HepG2 (cell line): ENCODE measurements at regions not wholly inside any gene's neighbourhood (a gene's known extent, or its start where the extent isn't known, plus 50 kb on each side); places are given as distances from the start of the nearest gene placed in this dataset.
A peak's percentile ranks its signal among the peaks of the same experiment; 100 is the strongest.

ENCODE experiments used
- ATF5 ChIP-seq: sonication (generic); formaldehyde crosslinking; IDR thresholded peaks from 2 replicates; pipeline ENCODE4 v1.4.0; 2020; ENCODE audit warnings: mild to moderate bottlenecking, low read depth, missing genetic modification reagents
- FOXO4 ChIP-seq: sonication (generic); formaldehyde crosslinking; conservative IDR thresholded peaks from 2 replicates; pipeline ENCODE4 v1.8.1; 2023; ENCODE audit warnings: missing genetic modification reagents
- HDAC2 ChIP-seq: sonication (generic); formaldehyde crosslinking; IDR thresholded peaks from 2 replicates; pipeline ENCODE4 v1.4.0; 2020; ENCODE audit warnings: missing genetic modification reagents
- IKZF1 ChIP-seq: fragments of 450-650 bp; IDR thresholded peaks from 2 replicates; pipeline ENCODE4 v1.7.1; 2016
- MED8 ChIP-seq: sonication (generic); formaldehyde crosslinking; IDR thresholded peaks from 2 replicates; pipeline ENCODE4 v1.8.1; 2023; ENCODE audit warnings: mild to moderate bottlenecking, missing genetic modification reagents; ENCODE audit not compliant: insufficient replicate concordance
- MXD1 ChIP-seq: sonication (generic); formaldehyde crosslinking; IDR thresholded peaks from 2 replicates; pipeline ENCODE4 v1.4.0; 2020; ENCODE audit warnings: mild to moderate bottlenecking, missing genetic modification reagents
- MXD4 ChIP-seq: IDR thresholded peaks from 2 replicates; pipeline ENCODE4 v1.6.1; 2016; ENCODE audit warnings: mild to moderate bottlenecking, missing biosample characterization, missing genetic modification reagents
- NFKBIZ ChIP-seq: IDR thresholded peaks from 2 replicates; pipeline ENCODE4 v1.6.1; 2018; ENCODE audit warnings: missing genetic modification reagents, missing compliant biosample characterization
- RAD21 ChIP-seq: fragments of 450-650 bp; formaldehyde crosslinking; IDR thresholded peaks from 2 replicates; pipeline ENCODE4 v1.5.0; 2020; ENCODE audit warnings: mild to moderate bottlenecking
- RXRB ChIP-seq: IDR thresholded peaks from 2 replicates; pipeline ENCODE4 v1.6.1; 2016; ENCODE audit warnings: borderline replicate concordance, missing genetic modification reagents, missing compliant biosample characterization
- SOX6 ChIP-seq, 2 experiments: fragments of 450-650 bp in 1 of 2; sonication (generic) in 1 of 2; formaldehyde crosslinking in 1 of 2; IDR thresholded peaks; 2 replicates each; pipeline versions ENCODE4 v1.4.0 to v1.6.1; 2017 to 2020; ENCODE audit warnings: antibody characterized with exemption in 1 of 2, mild to moderate bottlenecking in 1 of 2, missing genetic modification reagents in 1 of 2
- STAT6 ChIP-seq: sonication (generic); formaldehyde crosslinking; IDR thresholded peaks from 2 replicates; pipeline ENCODE4 v1.4.0; 2020; ENCODE audit warnings: missing genetic modification reagents, mild to moderate bottlenecking, borderline replicate concordance
- TGIF2 ChIP-seq: IDR thresholded peaks from 2 replicates; pipeline ENCODE4 v1.6.1; 2016; ENCODE audit warnings: control low read depth, missing compliant biosample characterization
- ZBED4 ChIP-seq: sonication (generic); formaldehyde crosslinking; IDR thresholded peaks from 2 replicates; pipeline ENCODE4 v1.4.0; 2020; ENCODE audit warnings: missing genetic modification reagents, borderline replicate concordance
- ZIK1 ChIP-seq: sonication (generic); formaldehyde crosslinking; IDR thresholded peaks from 2 replicates; pipeline ENCODE4 v1.5.0; 2020; ENCODE audit warnings: mild to moderate bottlenecking, low read depth, missing genetic modification reagents, borderline replicate concordance
- ZNF121 ChIP-seq: sonication (generic); formaldehyde crosslinking; IDR thresholded peaks from 2 replicates; pipeline ENCODE4 v1.5.0; 2020; ENCODE audit warnings: mild to moderate bottlenecking, missing genetic modification reagents
- ZNF530 ChIP-seq: sonication (generic); formaldehyde crosslinking; IDR thresholded peaks from 2 replicates; pipeline ENCODE4 v1.5.0; 2020; ENCODE audit warnings: low read depth, mild to moderate bottlenecking, missing genetic modification reagents
- ZNF747 ChIP-seq: sonication (generic); formaldehyde crosslinking; IDR thresholded peaks from 2 replicates; pipeline ENCODE4 v1.8.1; 2023; ENCODE audit warnings: missing genetic modification reagents, mild to moderate bottlenecking, borderline replicate concordance

GRCh38 chr20:50283922-50284810, 93.5 kb downstream of the CEBPB start (continued):
- peak; percentile 21; the same call in 1 of the 2 replicates for TF ChIP-seq MXD1 (CRISPR knock-in tag)
- TF ChIP-seq ZBED4 (CRISPR knock-in tag), result peak; percentile 75; the same call in 1 of the 2 replicates
- no peak for TF ChIP-seq TGIF2
- TF ChIP-seq IKZF1, result no peak
- TF ChIP-seq MED8 (CRISPR knock-in tag), result no peak
- peak; percentile 53; the same call in 1 of the 2 replicates for TF ChIP-seq HDAC2 (CRISPR knock-in tag)
- no peak for TF ChIP-seq ATF5 (CRISPR knock-in tag)
- no peak for TF ChIP-seq ZNF747 (CRISPR knock-in tag)
- no peak for TF ChIP-seq ZNF121 (CRISPR knock-in tag)
- TF ChIP-seq NFKBIZ, result no peak
- TF ChIP-seq SOX6 (IDR thresholded peaks at IDR 0.05), result no peak
- TF ChIP-seq SOX6 (CRISPR knock-in tag; IDR thresholded peaks at IDR 0.05), result 0 out of 2 replicates have a peak, but pooled peaks have one; percentile 18
- no peak for TF ChIP-seq RAD21
- TF ChIP-seq STAT6 (CRISPR knock-in tag), result no peak
- no peak for TF ChIP-seq FOXO4 (CRISPR knock-in tag)
- no peak for TF ChIP-seq ZNF530
- TF ChIP-seq MXD4 (CRISPR knock-in tag), result no peak
- no peak for TF ChIP-seq RXRB
- no peak for TF ChIP-seq ZIK1 (CRISPR knock-in tag)
